IPS DF 19.7 (cell line): ENCODE measurements at regions not wholly inside any gene's neighbourhood (a gene's known extent, or its start where the extent isn't known, plus 50 kb on each side); places are given as distances from the start of the nearest gene placed in this dataset.
"Not testable (repeated sequence)": the region's sequence is repeated elsewhere in the genome, so short reads cannot be mapped to it uniquely, and the experiment has no call there.

Experiments used
- DNase-seq: peaks from one replicate; pipeline ENCODE4 v3.0.0-alpha.2; 2013; ENCODE audit warnings: low read depth, low spot score

DNA sequence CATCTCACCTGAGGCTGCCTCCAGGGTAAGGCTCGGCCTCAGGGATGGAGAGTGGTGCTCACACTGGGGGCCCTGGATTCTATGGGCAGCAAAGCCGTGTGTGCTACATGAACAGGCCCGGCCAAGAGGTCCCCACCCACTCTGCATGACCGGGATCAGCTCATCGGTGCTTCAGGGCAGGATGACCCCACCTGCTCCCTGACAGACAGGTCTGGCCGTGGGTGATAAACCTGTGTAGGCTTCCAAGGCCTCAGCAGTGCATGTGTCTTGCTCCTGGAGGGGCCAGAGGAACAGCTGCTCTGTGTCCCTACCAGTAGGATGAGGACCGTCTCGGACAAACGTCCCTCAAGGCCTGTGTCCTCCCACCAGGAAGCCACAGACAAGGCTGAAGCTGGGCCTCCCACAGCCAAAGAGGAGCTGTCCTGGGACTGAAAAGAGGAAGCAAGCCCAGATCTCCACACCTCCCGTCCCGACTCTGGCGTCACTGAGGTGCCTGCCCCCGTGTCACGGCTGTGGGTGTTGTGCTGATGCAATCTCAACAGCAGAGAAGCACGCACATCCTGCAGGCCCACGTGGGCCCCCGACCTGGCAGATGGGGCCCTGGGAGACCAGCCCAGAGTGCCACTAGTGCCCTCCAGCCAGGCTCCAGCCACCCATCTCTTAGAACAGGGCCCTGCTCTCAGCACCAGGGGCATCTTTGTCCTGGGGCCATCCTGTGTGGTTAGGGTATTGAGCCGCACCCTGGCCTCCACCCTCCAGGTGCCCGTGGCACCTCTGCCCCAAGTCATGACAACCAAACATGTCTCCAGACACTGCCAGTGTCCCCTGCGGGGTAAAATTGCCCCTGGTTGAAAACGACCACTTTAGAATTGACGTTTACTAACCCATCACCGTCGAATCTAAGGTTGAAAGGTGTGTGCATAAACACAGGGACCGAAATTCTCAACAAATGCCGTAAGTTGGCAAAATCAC lies 5455.9 kb upstream of the TPTE start:
- DNase-seq, result not testable (repeated sequence)

DNA sequence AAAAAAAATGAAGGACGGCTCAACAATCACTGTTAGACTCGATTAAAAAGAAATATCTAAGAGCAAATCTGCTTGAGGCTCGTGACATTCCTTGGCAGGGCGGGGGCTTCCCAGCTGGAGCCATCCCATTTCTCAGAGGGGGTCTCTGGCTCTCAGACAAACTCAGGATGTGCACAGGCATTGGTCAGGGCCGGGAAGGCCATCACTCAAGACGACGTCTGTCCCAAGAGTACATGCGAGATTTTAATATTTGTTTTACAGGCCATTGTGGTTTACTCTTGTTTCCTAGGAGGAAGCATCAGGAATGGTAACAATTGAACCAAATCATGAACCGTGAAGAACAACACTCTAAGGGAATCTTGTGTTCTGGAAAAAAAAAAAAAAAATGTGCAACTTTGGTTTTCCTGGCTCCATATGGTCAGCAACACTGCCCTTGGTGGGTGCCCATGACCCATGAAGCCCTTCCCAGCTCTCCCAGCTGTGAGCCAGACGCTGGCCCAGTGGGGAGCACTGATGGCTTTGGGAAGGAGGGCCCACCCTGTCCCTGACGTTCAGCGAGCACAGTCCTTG lies 5454.6 kb upstream of the TPTE start:
- DNase-seq, result not testable (repeated sequence)

DNA sequence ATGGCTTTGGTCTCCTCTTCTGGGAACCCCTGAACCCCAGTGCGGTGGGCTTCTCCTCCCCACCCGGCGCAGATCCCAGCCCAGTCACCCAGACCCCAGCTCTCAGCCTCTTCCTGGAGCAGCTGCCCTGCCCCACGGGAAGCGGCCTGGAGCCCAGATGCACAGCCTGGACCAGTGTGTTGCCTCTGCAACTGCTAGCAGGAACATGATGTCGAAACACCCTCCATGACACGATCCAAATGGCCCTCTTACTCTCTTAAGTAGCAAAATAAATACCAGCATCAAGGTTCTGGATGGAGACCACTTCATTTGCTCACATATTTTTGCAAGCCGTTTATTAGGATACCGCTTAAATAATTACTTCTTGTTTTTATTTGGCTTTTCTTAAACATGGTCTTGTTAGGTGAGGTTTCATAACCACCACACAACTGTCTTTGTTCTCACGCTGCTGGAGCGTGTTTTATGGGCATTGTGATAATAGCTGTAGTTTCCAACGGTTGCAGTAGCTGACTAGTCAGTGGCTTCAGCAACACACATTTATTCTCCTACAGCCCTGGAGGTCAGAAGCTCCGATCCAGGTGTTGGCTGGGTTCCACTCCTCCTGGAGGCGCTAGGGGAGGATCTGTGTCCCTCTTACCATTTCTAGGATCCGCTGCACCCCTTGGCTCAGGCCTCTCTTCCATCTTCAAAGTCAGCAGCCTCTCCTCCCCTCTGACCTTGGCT lies 5453.9 kb upstream of the TPTE start:
- DNase-seq, result not testable (repeated sequence)

DNA sequence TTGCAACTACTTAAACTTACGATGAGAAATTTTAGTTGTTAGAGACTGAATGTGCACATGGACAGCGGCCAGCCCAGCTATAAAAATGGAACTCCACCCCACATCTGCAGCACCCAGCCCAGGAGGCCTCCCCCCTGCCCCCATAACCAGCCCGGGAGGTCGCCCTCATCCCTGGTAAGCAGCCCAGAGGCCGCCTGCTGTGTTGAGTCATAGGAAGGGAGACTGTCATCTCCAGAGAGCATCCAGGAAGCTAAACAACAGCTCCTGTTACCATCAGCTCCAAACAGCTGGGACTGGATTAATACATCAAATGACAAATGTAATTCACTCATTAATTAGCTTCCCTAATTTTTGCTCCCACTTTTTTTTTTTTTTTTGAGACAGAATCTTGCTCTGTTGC lies 5452.7 kb upstream of the TPTE start:
- DNase-seq, result not testable (repeated sequence)

DNA sequence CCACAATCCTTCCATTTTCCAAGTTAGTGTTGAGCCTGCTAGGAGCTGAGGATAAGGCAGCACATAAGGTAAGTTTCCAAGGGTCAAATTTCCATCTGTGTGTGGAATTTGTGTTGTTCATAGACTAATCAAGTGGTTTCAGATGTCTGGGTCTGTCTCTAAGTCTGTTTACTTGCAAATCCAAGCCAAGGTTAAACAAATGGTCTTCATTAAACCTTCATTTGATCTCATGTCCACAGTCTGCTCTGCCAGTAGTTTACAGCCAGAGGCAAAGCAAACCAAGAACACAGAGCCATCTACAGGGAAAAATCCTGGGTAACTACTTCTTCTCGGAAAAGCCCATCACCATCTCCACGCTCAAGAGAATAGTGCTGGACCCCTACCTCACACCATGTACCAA lies 5450.2 kb upstream of the TPTE start:
- DNase-seq, result not testable (repeated sequence)

DNA sequence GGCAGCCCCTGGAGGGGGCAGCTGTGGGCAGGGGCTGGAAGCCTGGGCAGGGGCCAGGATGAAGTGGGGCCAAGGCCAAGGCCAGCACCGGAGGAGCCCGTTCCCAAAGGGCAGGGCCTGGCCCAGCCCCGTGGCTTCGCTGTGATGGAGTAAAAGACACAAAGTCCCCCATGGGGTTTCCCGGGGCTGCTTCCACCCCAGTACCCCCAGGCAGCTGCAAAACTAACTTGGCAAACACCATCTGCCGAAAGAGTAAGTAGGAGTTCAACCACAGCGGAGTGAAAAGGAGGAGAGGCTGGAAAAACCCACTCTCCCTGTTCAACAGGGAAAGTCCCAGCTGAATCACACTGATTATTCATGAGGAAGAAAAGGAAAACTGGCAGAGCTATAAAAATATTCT lies 5444.5 kb upstream of the TPTE start:
- not testable (repeated sequence) for DNase-seq

DNA sequence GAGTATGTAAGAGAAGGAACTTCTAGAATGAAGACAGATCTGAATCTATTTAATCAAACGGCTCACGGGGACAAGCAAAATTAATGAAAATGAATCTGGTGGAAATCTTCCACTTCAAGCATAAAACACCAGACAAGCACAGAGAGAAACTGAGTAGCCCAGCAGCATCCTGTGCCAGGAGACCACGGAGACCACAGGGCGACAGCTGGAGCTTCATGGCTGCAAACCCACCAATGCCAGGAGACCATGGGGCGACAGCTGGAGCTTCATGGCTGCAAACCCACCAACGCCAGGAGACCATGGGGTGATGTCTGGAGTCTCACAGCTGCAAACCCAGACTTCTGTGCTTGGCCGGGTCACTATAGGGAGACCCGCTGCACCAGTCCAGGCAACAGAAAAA lies 5442.0 kb upstream of the TPTE start:
- not testable (repeated sequence) for DNase-seq

DNA sequence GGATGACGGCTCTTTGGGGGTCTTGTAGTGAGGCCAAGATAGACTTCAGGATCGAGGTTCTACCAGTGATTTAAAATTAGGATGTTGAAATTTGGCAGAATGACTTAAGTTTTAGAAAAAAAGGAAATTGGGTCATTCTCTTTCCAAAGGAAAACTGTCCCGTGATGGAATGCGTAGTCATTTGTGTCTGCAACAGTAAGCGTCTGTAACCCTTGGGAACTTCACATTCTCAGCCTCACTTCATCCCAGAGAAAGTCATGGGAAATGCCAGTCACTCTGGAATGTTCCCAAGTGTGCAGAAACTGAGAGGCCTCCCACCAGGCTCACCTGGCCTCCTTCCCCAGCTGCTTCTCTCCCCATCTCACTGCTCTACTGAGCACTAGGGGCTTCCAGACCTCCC lies 5441.4 kb upstream of the TPTE start:
- not testable (repeated sequence) for DNase-seq

DNA sequence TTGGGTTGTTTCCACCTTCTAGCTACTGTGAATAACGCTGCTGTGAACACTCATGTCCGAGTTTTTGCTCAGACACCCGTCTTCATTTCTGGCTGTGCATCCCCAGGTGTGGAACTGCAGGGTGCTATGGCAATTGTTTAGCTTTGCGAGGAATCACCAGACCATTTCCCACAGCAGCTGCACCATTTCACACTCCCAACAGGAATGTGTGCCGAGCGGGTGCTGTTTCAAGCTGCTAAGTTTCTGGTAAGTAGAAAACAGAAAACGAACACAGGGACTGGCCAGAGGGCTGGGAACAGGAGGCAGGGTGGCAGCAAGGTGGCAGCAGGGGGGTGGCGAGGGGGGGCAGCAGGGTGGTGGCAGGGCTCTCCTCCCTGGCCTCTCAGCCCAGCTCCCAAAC lies 5437.1 kb upstream of the TPTE start:
- not testable (repeated sequence) for DNase-seq

DNA sequence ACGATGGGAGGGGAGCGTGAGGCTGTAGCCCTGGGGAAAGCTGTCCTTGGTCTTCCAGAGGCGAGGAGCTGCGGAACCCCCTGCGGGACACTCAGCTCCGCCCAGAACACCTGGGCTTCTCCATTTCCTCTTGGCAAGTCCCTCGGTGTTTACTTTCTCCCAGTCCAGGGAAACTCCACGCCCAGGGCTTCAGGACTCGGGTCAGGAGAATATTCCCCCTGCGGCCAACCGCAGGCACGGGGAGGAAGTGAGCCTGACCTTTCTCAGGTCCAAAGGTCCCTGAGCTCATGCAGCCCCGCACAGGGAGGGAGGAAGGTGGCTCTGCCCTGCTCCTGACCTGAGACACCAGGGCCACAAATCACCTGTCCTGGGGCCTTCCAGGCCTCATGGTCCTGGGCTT lies 5435.9 kb upstream of the TPTE start:
- not testable (repeated sequence) for DNase-seq

DNA sequence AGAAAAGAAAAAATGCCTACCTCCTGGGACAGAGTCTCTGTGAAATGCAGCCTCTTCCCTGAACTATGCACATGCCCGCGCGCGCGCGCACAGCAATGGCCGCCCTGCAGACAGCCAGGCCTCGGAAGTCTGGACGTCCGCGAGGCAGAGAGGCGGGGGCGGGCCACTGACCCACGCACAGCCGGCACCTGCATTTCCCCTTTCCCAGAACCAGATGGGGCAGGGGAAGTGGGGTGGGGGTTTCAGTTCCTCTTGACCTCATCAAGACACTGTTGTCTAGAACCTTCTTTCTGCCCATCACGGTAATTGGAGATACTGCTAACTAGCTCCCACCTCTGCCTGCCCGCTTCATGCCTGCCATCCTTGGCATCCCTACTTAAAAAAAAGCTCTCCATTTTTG lies 5435.0 kb upstream of the TPTE start:
- DNase-seq, result not testable (repeated sequence)

DNA sequence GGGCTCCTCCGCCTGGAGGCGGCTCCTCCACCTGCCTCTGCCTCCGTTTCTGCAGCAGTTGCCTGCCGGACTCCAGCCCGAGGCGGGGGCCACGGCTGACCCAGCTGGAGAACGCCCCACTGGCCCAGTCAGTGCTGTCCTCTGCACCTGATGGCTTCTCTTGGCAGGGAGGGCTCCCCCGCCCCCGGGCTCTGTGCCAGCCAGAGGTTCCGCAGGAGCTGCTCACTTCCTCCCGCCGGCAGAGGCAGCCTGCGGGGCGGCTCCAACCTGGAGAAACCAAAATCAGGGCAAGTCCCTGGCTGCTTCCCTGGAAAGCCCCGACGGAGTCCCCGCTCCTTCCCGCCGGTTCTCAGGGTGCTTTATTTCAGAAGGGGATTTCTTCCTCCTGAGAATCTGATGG lies 5432.6 kb upstream of the TPTE start:
- DNase-seq, result not testable (repeated sequence)

DNA sequence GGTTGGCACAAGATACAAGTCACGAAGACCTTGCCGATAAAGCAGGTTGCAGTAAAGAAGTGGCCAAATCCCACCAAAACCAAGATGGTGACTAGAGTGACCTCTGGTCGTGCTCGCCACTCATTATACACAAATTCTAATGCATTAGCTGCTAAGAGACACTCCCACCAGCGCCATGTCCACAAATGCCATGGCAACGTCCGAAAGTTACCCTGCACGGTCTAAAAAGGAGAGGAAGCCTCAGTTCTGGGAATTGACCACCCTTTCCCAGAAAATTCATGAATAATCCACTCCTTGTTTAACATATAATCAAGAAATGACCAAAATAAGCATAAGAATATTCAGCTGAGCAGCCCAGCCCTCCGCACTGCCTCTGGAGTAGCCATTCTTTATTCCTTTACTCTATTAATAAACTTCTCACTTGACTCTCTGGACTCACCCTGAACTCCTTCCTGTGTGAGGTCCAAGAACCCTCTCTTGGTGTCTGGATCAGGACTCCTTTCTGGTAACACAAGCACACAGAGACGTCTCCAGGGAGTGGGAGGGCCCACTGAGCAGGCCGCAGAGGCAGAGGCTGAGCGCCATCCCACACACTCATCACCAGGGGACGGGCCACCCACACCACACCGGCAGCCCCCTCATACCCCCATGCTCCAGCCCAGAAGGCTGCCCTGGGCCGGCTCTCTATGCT lies 5431.8 kb upstream of the TPTE start:
- not testable (repeated sequence) for DNase-seq

DNA sequence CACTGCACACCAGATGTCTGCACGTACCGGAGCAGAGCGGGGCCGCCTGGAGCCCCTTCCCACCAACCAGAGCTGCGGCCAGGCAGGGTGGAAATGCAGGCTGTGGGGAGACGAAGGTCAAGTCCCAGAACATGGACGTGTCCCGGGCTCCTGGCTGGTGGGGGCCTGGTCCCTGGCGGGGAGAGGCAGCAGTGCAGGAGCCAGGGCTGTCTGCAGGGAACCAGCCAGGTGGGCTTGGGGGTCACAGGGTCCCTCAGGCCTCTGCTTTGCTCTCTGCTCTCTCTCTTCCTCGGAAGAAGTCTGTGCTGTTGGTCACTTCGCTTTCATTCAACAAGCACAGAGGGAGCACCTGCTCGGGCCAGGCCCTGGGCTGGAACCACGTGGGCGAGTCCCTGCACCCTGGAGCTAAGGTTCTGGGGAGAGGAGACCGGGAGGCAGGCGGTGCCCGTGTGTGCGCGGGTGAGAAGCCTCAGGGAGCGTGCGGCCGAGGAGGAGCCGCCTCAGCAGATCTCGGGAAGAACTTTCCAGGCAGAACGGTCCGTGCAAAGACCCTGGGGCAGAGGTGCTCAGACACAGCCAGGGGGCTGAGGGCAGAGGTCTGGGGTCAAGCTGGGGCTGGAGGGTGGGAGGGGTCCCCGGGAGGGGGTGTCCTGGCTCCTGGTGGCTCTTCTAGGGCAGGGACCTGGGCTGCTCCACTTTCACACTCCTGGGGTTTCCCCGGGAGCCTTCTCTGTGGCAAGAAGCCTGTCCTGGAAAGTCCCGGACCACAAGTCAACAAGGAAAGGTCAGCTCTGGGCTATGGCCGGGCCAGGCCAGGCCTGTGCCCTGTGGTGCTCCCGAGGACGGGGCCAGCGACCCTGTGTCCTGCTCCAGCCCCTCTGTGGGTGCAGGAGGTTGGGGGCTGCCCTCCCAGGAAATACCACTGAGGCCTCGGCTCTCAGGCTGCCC lies 5431.0 kb upstream of the TPTE start:
- not testable (repeated sequence) for DNase-seq

DNA sequence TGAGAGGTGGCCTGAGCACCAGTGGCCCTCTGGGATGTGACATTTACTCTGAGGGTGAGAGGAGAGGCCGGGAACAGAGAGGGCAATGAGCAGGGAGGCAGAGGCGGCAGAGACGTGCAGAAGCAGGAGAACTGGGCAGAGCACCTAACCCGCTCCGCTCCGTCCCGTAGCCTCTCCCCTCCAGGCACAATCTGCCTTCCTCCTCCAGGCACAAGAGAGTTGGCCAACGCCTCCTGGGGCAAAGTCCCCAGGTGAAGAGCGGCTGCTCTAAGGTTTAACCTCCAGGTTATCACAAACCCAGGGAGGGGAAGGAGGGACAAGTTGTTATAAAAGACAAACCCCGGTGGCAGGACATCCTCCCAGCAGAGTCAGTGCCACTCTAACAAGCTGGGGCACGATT lies 5430.1 kb upstream of the TPTE start:
- not testable (repeated sequence) for DNase-seq

DNA sequence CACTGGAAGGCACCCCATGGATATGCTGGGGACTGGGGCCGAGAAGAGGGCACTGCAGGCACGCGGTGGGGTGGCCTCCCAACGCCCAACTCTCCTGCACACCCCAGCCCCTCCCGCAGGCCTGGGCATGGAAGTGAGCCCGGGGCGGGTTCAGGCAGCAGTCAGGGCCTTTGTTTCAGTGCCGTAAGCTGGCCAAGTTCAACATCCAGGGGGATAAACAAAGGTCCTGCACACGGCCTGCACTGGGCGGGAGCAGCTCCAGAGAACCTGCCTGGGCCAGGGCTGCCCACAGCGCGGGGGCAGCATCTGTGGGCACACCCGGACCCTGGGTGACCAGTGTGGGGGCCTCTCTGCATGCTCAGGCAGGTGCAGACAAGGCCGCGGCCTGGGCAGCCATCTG lies 5425.8 kb upstream of the TPTE start:
- DNase-seq, result not testable (repeated sequence)

DNA sequence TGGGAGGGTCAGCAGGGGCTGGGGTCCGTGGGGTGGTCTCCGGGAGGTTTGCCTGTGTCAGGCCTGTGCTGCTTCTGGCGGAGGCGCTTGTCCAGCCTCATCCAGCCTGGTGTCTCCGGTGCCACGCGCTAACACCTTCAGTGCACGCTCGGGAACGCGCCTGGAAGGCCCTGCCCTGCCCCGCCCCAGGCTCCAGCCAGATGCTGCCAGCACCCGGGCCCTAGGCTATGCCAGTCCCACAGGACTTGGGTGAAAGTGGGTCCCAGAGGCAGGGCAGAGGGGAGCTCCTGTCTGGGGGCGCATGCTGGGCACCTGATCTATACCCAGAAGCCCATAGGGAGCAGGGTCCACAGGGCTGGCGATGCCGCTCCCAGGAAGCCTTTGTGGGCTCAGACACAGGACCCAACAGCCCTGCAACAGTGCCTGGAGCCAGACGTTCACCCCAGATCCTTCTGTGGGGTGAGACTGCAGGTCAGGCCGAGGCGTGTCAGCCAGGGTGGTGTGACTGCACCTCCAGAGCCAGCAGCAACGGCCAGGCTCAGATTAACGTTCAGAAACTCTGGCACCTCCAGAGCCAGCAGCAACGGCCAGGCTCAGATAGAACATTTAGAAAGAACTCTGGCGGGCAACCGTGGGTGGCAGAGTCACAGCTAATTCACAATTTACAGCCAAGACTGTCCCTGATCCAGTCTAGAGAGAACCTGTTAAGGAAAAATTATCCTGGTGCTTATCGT lies 5423.2 kb upstream of the TPTE start:
- DNase-seq, result not testable (repeated sequence)

DNA sequence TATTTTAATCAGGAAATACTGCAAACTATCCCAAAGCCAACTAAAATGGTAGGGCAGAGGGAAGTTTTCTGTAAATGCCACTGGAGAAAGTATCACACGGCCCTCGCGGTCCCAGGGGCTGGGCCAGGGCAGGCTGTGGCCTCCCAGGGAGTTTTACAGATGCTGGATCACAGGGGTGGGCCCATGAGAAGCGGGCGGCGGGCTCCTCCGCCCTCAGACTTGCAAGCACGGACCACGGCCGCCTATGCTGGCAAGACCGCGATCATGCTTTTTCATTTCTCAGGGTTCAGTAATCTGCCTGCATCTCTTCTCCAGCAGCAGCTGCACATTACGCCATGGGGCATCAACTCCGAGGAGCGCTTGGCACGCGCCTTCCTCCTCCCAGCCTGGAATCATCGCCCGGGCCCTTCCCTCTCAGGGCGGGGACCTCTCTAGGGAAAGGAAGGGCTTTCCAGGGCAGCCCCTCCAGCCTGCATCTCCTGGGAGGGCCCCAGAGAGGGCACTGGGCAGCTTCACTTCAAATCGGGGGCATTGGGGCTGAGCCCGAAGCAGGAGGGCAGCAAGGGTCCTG lies 5420.7 kb upstream of the TPTE start:
- DNase-seq, result not testable (repeated sequence)

DNA sequence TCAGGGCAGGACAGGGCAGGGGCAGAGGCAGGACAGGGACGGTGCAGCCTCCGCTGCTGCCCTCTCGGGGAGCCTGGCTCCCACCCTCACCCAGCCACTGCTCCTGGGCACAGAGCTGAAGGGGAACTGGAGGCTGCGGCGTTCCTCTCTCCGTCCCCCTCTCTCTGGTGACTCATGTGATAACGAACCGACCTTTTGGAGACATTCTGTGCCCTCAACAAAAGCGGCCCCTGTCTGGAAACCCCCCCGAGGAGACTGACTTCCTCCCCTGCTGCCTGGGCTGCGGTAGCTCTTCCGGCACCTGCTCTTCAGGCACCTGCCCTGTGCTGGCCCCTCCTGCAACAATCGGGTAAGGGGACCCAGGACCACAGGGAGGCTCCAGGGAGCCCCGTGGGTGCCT lies 5419.6 kb upstream of the TPTE start:
- not testable (repeated sequence) for DNase-seq
